ENCODE measurements at regions not wholly inside any gene's neighbourhood (a gene's known extent, or its start where the extent isn't known, plus 50 kb on each side); places are given as distances from the start of the nearest gene placed in this dataset.

GRCh38 chr1:86218859-86219258 is 62.3 kb upstream of the COL24A1 start:
- ChIA-PET POLR2A (ENCODE audit: unreplicated experiment) (no interaction called here), CTCF (no interaction called here)
- Histone ChIP-seq H3K9ac (ENCODE audit: low read length) (no peak overlapping the region), H3K4me3 (ENCODE audit: low read length) (no peak overlapping the region), H3K27ac (ENCODE audit: low read length) (no peak overlapping the region), H4K20me1 (ENCODE audit: low read length) (no peaks in the 10 kb centered on the region), H2AFZ (ENCODE audit: low read length) (no peak overlapping the region), H3K79me2 (ENCODE audit: low read length) (no peaks in the 10 kb centered on the region), H3K9me2 (replicated peaks; ENCODE audit: low read length) (no peaks in the 10 kb centered on the region), H3F3A (ENCODE audit: low read length, unreplicated experiment) (no peaks in the 10 kb centered on the region), H3K27me3 (ENCODE audit: low read length) (peaks cover 7% of the 10 kb centered on the region; the same call in 1 of the 2 replicates), H3K4me2 (ENCODE audit: low read length) (no peak overlapping the region), H3K36me3 (ENCODE audit: low read depth, low read length) (no peaks in the 10 kb centered on the region), H3K9me3 (ENCODE audit: low read length) (no peaks in the 10 kb centered on the region), H3K4me1 (ENCODE audit: insufficient read depth, low read length) (no peaks in the 10 kb centered on the region)
- TF ChIP-seq CTCF (conservative IDR thresholded peaks at IDR 0.05; ENCODE audit: low read depth, low read length) = no peak
- no peak for TF ChIP-seq EZH2 (IDR thresholded peaks at IDR 0.05; ENCODE audit: low read length, unreplicated experiment)
- TF ChIP-seq EZH2phosphoT487 (IDR thresholded peaks at IDR 0.05; ENCODE audit: borderline replicate concordance, low read length) = no peak
- ATAC-seq (no peak), DNase-seq (no peak)
- intact Hi-C loops (cut with micrococcal nuclease) = no loop called here
- no TSS peak for BruUV-seq (replicated peaks)

GRCh38 chr1:86214605-86215004 is 58.0 kb upstream of the COL24A1 start:
- ATAC-seq (no peak), DNase-seq (no peak)
- Histone ChIP-seq H3K9ac (ENCODE audit: low read length) (no peak overlapping the region), H4K20me1 (ENCODE audit: low read length) (no peaks in the 10 kb centered on the region), H3K4me2 (ENCODE audit: low read length) (no peak overlapping the region), H3K9me3 (ENCODE audit: low read length) (no peaks in the 10 kb centered on the region), H3K9me2 (replicated peaks; ENCODE audit: low read length) (no peaks in the 10 kb centered on the region), H3K4me3 (ENCODE audit: low read length) (no peak overlapping the region), H2AFZ (ENCODE audit: low read length) (no peak overlapping the region), H3K27me3 (ENCODE audit: low read length) (peaks cover 15% of the 10 kb centered on the region), H3K79me2 (ENCODE audit: low read length) (no peaks in the 10 kb centered on the region), H3F3A (ENCODE audit: low read length, unreplicated experiment) (no peaks in the 10 kb centered on the region), H3K4me1 (ENCODE audit: insufficient read depth, low read length) (no peaks in the 10 kb centered on the region), H3K27ac (ENCODE audit: low read length) (no peak overlapping the region), H3K36me3 (ENCODE audit: low read depth, low read length) (no peaks in the 10 kb centered on the region)
- TF ChIP-seq EZH2phosphoT487 (IDR thresholded peaks at IDR 0.05; ENCODE audit: borderline replicate concordance, low read length) (no peak), EZH2 (IDR thresholded peaks at IDR 0.05; ENCODE audit: low read length, unreplicated experiment) (no peak), CTCF (conservative IDR thresholded peaks at IDR 0.05; ENCODE audit: low read depth, low read length) (no peak)
- no TSS peak for BruUV-seq (replicated peaks)
- intact Hi-C loops (cut with micrococcal nuclease) = no loop called here
- ChIA-PET POLR2A (ENCODE audit: unreplicated experiment) (no interaction called here), CTCF (no interaction called here)

DNA sequence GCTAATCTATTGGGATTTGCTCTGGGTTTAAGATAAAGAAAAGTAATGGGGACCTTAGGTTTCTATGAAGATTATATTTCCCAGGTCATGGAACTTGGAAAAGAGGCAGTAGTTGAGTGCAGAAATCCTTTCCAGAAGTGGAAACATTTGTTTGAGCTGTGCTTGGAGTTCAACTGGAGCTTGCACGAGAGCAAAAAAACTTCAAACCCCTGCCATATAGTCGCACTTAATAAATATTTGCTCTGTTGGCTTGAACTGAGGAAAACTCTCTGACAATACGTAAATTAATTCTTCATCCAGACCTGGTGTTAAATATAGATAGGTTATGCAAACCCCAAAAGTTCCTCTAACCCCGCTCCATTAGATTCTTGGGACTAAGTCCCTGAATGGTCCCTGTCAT is 52.8 kb upstream of the COL24A1 start:
- Histone ChIP-seq H3K9me2 (replicated peaks; ENCODE audit: low read length) (no peaks in the 10 kb centered on the region), H3K4me3 (ENCODE audit: low read length) (no peak overlapping the region), H3K9ac (ENCODE audit: low read length) (no peak overlapping the region), H3K79me2 (ENCODE audit: low read length) (no peaks in the 10 kb centered on the region), H3K4me2 (ENCODE audit: low read length) (no peak overlapping the region), H2AFZ (ENCODE audit: low read length) (no peak overlapping the region), H3K27me3 (ENCODE audit: low read length) (peaks cover 30% of the 10 kb centered on the region), H3K27ac (ENCODE audit: low read length) (no peak overlapping the region), H3K9me3 (ENCODE audit: low read length) (no peaks in the 10 kb centered on the region), H3K4me1 (ENCODE audit: insufficient read depth, low read length) (no peaks in the 10 kb centered on the region), H4K20me1 (ENCODE audit: low read length) (no peaks in the 10 kb centered on the region), H3F3A (ENCODE audit: low read length, unreplicated experiment) (no peaks in the 10 kb centered on the region), H3K36me3 (ENCODE audit: low read depth, low read length) (no peaks in the 10 kb centered on the region)
- ChIA-PET POLR2A (ENCODE audit: unreplicated experiment) (no interaction called here), CTCF (no interaction called here)
- no TSS peak for BruUV-seq (replicated peaks)
- ATAC-seq (no peak), DNase-seq (no peak)
- intact Hi-C loops (cut with micrococcal nuclease) = no loop called here
- TF ChIP-seq CTCF (conservative IDR thresholded peaks at IDR 0.05; ENCODE audit: low read depth, low read length) (no peak), EZH2phosphoT487 (IDR thresholded peaks at IDR 0.05; ENCODE audit: borderline replicate concordance, low read length) (no peak), EZH2 (IDR thresholded peaks at IDR 0.05; ENCODE audit: low read length, unreplicated experiment) (no peak)
